Cardiac muscle cell (in vitro differentiated cells and primary cell): ENCODE measurements at regions not wholly inside any gene's neighbourhood (a gene's known extent, or its start where the extent isn't known, plus 50 kb on each side); places are given as distances from the start of the nearest gene placed in this dataset.
"Not testable (repeated sequence)": the region's sequence is repeated elsewhere in the genome, so short reads cannot be mapped to it uniquely, and the experiment has no call there.

Experiments
- DNase-seq, 2 donors: peaks; one replicate each; pipeline versions ENCODE4 v3.0.0 to v3.0.0-alpha.2; 2010 to 2017; ENCODE audit warnings: low read depth in 1 of 2, low spot score in 1 of 2
- H3K27ac ChIP-seq: fragments of 200-600 bp; sonication (generic); 2 replicates; pipeline ENCODE4 v1.5.1; 2016
- H3K27me3 ChIP-seq: fragments of 200-600 bp; sonication (generic); 2 replicates; pipeline ENCODE4 v1.6.0; 2016; ENCODE audit warnings: control low read depth
- H3K36me3 ChIP-seq: fragments of 200-600 bp; sonication (generic); 2 replicates; pipeline ENCODE4 v1.5.1; 2016; ENCODE audit warnings: control low read depth
- H3K4me1 ChIP-seq: fragments of 200-600 bp; sonication (generic); 2 replicates; pipeline ENCODE4 v1.8.1; 2017; ENCODE audit warnings: low read depth, mild to moderate bottlenecking, mixed run types
- H3K4me3 ChIP-seq: fragments of 200-600 bp; sonication (generic); 2 replicates; pipeline ENCODE4 v1.5.1; 2016; ENCODE audit warnings: mild to moderate bottlenecking
- H3K9me3 ChIP-seq: fragments of 200-600 bp; sonication (generic); 2 replicates; pipeline ENCODE4 v1.5.1; 2017; ENCODE audit warnings: low read depth, mild to moderate bottlenecking, control low read depth

DNA sequence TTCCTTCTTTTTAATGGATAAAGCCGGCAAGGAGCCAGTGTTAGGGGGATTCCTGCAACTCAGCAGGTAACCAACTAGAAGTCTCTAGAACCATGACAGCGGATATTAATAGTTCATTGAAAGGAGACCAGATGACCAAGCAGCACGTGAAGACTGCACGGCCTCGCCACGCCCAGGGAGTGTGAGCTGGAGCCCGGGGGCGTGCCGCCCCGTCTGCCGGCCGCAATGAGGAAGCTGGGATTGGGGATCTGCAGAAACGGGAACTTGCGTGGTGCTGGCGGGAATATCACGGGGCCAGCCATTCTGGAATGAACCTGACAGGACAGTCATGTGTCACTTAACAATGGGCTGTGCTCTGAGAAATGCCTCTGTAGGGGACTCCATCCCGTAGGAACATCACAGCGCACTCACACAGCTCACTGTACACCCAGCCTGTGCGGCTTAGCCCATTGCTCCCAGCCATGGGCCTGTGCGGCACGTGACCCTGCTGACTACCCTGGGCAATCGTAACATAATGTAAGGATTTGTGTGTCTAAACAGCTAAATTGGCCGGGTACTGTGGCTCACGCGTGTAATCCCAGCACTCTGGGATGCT, 4092.8 kb upstream of the TPTE start:
- H3K36me3 ChIP-seq, H3K27ac ChIP-seq, H3K4me3 ChIP-seq, H3K27me3 ChIP-seq, DNase-seq, H3K9me3 ChIP-seq, H3K4me1 ChIP-seq: not testable (repeated sequence)

DNA sequence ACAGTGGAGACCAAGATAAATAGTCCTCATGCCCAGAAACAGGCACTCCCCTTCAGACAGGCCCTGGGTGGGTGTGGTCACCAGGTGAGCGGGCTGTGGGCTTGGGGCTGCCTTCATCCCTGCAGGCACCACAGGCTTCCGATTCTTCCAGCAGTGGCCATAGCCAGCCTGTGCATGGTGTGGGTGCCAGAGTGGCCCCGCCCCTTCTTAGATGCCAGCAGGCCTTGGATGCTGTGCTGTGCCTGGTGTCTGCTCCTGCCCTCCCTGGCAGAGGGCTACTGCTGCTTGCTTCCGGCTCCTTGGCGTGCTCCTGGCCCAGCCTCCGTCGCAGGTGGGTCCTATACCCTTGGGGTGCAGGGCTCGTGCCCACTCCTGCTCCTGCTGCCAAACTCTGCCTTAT, 4091.5 kb upstream of the TPTE start:
- not testable (repeated sequence) for H3K36me3 ChIP-seq, H3K27me3 ChIP-seq, H3K4me3 ChIP-seq, DNase-seq, H3K27ac ChIP-seq, H3K4me1 ChIP-seq, H3K9me3 ChIP-seq

DNA sequence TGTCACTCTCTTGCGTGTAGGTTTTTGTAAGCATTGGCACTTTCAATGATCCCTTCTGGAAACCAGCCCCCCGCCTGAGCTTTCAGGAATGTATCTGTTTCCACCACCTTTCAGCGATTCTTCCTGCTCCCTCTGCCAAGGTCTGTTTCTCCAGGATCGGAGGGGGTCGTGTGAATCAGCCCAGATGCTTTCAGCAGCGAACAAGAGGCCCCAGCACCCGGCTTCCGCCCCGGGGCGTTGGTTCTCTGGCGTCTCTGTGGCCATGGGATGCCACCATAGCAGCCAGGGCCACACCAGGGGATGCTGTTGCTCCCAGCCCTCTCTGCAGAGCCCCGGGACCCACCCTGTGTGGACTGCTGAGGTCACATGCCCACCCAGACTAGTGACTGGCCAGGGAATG, 4088.2 kb upstream of the TPTE start:
- not testable (repeated sequence) for DNase-seq, H3K9me3 ChIP-seq, H3K27ac ChIP-seq, H3K4me1 ChIP-seq, H3K4me3 ChIP-seq, H3K27me3 ChIP-seq, H3K36me3 ChIP-seq

DNA sequence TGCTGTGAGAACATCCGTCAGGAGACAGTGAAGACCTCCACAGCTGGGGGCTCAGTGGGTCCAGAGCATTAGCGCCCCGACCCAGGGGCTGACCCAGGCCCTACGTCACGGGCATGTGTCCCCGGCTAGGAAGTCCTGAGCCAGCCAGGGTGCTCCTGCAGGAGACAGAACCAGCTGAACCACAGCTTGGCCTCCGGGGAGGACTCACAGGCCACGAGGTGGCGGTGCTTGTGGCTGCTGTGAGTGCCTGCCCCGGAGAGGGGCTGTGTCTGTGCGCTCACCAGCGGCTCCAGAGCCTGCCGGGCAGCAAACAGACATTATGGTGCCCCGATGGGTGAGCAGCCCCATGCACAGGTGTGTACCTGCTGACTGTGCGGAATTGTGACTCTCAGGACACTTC, 4085.2 kb upstream of the TPTE start:
- H3K27me3 ChIP-seq, H3K9me3 ChIP-seq, H3K4me1 ChIP-seq, H3K36me3 ChIP-seq, H3K4me3 ChIP-seq, DNase-seq, H3K27ac ChIP-seq: not testable (repeated sequence)

DNA sequence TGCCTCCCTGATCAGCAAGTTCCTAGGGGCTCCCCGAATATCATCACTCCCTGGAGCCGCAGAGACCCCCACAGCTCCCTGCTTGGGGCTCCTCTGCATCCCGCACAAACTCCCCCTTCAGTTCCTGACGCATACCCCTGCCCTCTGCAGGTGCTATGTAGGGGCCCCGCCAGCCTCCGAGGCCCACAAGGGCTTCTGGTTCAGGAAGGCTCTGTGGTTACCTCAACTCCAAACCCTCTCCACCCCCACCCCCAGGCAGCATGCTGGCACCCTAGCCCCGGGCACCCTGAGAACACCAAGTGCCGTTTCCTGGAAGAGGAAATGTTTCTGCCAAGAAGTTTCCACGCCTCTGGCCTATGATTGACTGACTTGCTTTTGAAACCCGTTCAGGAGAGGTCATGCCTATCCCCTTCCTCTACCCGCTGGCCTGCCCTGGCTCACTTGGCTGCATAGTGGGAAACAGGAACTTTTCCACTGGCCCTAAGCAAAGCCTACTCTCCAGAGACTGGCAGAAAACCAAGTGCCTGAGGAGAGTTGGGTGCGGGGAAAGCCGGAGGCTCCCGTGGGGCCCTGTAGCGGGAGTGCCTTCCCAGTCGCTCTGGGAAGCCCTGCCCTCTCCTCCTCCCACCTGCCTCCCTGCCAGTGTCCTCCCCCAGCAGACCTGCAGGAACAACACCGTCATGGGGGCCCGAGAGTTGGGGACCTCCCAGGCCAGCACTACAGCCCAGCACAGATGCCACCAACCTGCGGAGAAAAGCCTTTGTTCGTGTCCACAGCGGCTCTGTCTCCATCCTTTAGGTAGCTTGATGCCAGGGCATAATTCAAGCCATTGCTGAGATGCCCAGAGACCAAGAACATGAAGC, 4084.2 kb upstream of the TPTE start:
- not testable (repeated sequence) for H3K27me3 ChIP-seq, DNase-seq, H3K4me1 ChIP-seq, H3K9me3 ChIP-seq, H3K27ac ChIP-seq, H3K4me3 ChIP-seq, H3K36me3 ChIP-seq

DNA sequence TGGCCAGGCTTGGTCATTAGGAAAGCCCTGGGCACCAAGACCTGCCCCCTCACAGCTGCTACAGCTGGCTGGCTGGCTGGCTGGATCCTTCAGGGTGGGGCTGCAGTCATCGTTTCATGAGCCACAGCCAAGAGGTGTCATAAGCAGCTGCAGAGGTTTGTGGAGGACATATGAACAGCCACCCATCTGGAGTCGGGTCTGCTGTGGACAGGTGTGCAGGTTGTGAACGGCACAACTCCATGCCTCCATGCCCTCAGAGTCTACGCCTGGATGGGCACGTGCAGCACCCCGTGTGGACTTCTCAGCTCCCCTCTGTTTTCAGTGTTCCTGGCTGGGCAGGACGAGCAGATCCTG, 4083.6 kb upstream of the TPTE start:
- not testable (repeated sequence) for H3K4me3 ChIP-seq, H3K27me3 ChIP-seq, H3K36me3 ChIP-seq, H3K9me3 ChIP-seq, H3K4me1 ChIP-seq, DNase-seq, H3K27ac ChIP-seq

DNA sequence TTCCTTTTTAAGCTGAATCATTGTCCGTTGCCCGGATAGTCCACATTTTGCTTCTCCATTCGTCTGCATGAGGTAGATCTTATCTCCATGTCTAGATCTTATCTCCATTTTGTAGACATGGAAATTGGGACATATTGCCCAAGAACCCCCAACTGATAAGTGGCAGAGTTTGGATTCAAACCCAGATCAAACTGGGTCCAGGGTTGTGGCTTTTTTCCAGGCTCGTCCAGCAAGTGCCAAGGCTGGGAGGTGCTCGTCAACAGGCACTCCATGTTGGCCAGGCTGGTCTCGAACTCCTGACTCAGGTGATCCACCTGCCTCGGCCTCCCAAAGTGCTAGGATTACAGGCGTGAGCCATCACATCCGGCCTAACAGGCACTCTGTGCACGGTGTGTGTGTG, 4082.3 kb upstream of the TPTE start:
- not testable (repeated sequence) for H3K4me3 ChIP-seq, H3K27me3 ChIP-seq, H3K9me3 ChIP-seq, H3K36me3 ChIP-seq, H3K27ac ChIP-seq, H3K4me1 ChIP-seq, DNase-seq

DNA sequence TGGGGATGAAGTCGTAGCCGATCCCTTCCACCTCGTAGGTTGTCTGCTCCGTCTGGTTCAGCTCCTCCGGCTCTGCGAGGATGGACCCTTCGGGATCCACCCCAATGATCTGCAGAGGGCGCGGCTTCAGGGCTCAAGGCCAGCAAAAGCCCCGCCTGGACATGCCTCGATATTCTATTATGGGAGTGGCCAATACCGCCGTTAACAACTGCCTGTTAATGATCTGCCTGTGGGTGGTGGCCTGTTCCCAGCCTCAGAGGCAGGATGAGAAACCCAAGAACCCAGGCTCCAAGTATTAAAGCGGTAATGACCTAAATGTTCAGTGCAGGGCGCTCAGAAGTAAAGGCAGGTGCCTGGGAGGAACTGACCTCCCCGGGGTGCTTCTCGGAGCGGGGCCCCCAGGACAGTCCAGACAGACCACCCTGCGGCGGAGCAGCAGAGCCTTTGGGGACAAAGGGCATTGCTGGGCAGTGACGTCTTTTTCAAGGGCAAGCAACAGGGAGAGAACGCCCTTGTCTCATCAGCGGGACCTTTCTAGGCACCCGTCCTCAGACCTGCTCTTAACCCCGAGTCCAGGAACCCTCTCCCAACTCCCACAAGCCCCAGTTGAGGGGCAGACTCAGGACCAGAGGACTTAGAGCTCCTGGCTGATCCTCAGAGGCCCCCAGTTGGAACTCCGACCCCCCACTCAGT, 4066.6 kb upstream of the TPTE start:
- H3K4me3 ChIP-seq, H3K36me3 ChIP-seq, H3K27me3 ChIP-seq, H3K4me1 ChIP-seq, H3K27ac ChIP-seq, H3K9me3 ChIP-seq, DNase-seq: not testable (repeated sequence)

DNA sequence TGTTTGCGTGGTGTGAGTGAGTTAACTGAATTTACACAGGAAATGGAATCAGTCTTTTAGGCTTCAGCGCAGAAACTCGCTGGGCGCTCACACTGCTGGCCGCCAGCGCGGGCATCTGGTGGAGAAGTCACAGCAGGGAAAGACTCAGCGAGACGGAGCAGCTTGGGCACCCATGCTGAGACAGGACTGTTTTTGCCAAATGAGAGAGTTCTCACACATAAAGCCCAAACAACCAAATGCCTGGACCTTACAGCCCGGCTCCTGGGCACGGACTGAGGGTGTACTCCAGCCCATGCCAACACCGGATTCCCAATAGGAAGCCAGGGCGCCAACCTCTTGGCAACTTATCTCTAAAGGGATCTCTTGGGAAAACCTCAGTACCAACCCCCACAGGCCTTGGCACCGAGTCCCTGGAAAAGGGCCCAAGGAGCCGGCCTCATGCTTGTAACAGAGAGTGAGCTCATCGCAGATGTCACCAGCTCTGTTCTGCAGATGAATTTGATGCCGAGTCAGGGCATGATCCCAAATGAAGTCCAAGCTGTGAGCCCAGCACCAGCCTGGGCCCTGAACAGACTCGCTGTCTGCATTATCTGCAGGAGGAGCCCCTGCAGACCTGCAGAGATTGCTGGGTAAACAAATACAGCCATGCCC, 4065.2 kb upstream of the TPTE start:
- H3K9me3 ChIP-seq, DNase-seq, H3K4me1 ChIP-seq, H3K36me3 ChIP-seq, H3K27me3 ChIP-seq, H3K27ac ChIP-seq, H3K4me3 ChIP-seq: not testable (repeated sequence)

DNA sequence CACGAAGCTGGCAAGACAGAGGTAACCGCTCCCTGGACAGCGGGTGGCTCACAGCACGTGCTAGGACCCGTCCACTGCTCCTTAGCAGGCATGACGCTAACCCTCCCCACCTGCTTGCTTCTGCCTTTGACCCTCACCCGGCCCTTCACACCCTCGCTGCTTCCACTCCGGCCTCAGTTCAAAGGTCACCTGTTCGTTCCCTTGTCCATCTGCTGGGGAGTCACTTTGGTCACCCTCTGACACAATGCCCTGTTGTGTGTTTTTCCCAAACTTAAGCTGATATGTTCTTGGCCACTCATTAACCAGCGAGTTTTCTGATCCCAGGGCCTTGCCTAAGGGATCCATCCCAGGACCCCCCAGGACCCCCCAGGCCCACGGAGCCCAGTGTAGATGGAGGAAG, 4061.6 kb upstream of the TPTE start:
- not testable (repeated sequence) for H3K27ac ChIP-seq, H3K4me1 ChIP-seq, DNase-seq

DNA sequence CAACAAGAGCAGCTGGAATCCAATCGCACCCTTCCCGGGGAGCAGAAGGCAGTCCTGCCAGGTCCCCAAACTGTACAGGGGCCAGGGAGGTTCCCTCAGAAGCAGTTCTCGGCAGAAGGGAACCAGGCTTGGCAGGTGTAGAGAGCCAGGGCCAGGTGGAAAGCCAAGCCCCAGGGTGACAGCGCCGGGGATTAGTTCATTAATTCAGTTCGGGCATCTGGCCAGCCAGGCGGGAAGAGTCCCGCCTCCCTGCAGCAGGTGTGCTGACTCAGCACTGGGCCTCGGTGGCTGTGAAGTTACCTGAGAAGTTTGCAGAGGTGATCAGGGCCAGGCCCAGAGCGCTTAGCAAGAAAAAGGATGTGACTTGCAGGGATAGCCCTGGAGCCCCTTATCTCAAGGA, 4060.0 kb upstream of the TPTE start:
- H3K4me3 ChIP-seq, H3K27me3 ChIP-seq, H3K9me3 ChIP-seq, H3K27ac ChIP-seq, H3K36me3 ChIP-seq, H3K4me1 ChIP-seq, DNase-seq: not testable (repeated sequence)

More for the DNA sequence above, 4061.6 kb upstream of the TPTE start:
- H3K36me3 ChIP-seq, H3K9me3 ChIP-seq, H3K27me3 ChIP-seq, H3K4me3 ChIP-seq: not testable (repeated sequence)

DNA sequence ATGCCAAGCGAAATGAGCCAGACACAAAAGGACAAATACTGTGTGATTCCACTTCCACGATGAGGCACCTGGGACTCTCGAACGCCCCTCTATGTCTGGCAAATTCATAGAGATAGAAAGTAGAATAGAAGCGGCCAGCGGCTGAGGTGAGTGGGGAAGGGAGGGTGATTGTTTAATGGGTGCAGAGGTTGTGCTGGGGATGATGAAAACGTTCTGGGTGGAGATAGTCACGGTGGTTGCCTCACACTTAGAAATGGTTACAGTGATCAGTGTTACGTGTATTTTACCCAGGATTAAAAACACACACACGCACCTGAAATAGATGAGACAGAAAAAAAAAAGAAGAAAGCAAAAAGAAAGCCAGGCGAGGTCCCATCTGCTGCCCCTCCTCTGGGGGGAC, 4057.0 kb upstream of the TPTE start:
- H3K4me3 ChIP-seq, H3K36me3 ChIP-seq, H3K27ac ChIP-seq, H3K27me3 ChIP-seq, H3K9me3 ChIP-seq, H3K4me1 ChIP-seq, DNase-seq: not testable (repeated sequence)

DNA sequence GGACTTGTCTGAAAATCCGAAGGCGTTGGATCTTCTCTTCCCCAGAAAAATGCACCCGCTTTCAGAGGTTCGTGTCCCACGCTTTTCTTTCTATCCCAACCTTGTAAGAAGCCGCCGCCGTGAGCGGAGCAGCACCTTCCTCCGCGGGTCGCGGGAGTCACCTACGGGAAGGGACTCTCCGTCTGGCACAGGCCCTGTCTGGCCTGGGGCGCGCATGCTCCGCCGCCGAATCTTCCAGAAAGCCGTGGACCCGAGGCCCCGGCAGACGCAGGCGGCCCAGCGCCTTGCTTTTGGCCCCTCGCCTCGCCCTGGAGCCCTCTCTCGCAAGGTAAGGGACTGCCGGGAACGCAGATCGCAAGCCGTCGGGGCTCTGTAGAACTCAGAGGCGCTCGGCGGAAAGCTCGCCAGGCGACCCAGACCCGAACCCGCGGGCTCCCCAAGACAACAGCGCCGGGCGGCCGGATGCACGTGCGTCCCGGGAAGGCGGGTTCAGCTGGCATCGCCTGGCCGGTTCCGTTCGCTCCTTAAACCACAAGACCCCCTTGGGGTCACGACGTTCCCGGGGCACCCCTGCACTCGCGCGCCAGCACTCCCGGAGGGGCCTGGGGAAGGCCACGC, 4055.2 kb upstream of the TPTE start:
- not testable (repeated sequence) for H3K9me3 ChIP-seq, H3K36me3 ChIP-seq, H3K4me1 ChIP-seq, H3K27ac ChIP-seq, H3K27me3 ChIP-seq, DNase-seq, H3K4me3 ChIP-seq

DNA sequence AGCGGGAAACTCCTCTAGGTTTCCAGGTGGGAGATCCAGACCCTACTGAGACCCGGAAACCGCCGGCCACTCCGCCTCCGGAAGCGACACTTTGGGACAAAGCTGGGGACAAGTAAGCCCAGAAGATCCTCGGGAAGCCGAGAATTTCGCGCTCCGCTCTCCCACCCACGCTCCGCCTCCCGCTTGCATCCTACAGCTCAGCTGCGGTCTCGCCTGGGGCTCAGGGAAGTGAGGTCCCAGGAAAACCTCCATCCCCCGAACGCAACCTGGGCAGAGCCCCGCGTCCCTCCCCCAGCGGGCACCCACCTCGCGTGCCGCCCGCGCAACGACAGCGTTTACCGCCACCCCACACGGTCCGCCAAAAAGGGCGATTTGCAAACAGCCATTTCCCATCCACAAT, 4054.7 kb upstream of the TPTE start:
- not testable (repeated sequence) for H3K9me3 ChIP-seq, H3K36me3 ChIP-seq, H3K27ac ChIP-seq, DNase-seq, H3K27me3 ChIP-seq, H3K4me3 ChIP-seq, H3K4me1 ChIP-seq
